GM12873 (cell line): ENCODE measurements at regions not wholly inside any gene's neighbourhood (a gene's known extent, or its start where the extent isn't known, plus 50 kb on each side); places are given as distances from the start of the nearest gene placed in this dataset.

ENCODE experiments used
- TF ChIP-seq, protein P1 (sequence below): IDR thresholded peaks from 2 replicates; pipeline ENCODE4 v1.5.1; 2012; ENCODE audit warnings: low read depth, mild to moderate bottlenecking, moderate library complexity, low read length, control low read depth; ENCODE audit not compliant: insufficient read depth; ENCODE audit errors: missing control alignments

DNA sequence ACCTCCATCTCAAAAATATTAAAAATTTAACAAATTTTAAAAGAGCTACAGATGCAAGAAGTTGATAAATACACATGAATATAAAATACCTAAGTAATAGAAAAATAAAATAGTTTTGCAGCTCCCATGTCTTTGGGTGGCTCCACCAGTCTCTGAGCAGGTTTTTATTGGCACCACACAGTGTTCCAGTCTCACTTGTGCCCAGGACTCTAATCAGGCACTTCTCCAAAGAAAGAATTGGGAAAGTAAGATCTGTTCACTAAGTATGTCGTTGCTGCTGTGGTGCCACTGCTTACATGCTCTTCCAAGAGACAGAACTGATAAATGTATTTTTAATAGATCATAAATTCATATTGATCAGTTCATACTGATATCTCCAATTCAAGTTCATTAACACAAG lies 92.5 kb upstream of the ABI3BP start:
- TF ChIP-seq, protein P1, sequence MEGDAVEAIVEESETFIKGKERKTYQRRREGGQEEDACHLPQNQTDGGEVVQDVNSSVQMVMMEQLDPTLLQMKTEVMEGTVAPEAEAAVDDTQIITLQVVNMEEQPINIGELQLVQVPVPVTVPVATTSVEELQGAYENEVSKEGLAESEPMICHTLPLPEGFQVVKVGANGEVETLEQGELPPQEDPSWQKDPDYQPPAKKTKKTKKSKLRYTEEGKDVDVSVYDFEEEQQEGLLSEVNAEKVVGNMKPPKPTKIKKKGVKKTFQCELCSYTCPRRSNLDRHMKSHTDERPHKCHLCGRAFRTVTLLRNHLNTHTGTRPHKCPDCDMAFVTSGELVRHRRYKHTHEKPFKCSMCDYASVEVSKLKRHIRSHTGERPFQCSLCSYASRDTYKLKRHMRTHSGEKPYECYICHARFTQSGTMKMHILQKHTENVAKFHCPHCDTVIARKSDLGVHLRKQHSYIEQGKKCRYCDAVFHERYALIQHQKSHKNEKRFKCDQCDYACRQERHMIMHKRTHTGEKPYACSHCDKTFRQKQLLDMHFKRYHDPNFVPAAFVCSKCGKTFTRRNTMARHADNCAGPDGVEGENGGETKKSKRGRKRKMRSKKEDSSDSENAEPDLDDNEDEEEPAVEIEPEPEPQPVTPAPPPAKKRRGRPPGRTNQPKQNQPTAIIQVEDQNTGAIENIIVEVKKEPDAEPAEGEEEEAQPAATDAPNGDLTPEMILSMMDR: no peak

DNA sequence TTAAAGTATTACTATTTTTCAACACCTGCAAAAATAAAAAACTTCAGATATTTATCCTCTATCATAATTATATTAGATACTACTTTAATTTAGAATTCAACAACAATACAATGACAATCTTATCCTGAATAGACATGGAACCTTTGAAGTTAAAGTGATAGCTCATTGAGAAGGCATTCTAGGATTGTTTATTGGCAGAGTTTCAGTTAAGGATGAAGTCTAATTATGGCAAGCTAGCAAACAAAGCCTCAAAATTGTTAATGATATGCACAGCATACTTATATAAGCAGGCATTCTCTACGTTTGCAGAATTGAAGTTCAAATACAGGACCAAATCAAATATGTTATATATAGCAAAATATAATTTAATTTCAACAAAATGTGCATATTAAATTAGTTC lies 91.2 kb upstream of the ABI3BP start:
- TF ChIP-seq, protein P1: no peak

DNA sequence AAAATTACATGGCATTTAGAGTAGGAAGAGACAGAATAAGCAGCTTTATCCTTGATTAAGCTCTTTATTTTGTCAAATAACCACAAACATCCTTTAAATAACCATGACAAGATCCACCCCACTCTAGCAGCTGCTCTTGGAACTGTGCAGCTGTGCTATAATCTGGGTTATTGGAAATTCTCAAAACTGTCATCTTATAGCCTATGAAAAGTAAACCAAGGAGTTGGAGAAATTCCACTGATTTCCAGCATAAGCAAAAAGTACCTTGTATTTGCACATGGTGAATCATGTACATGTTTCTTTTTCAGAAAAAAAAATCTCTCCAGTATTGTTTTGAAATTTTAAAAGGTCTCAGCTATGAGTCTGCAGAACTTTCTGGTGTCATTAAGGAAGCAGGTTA lies 88.8 kb upstream of the ABI3BP start:
- TF ChIP-seq, protein P1: no peak

DNA sequence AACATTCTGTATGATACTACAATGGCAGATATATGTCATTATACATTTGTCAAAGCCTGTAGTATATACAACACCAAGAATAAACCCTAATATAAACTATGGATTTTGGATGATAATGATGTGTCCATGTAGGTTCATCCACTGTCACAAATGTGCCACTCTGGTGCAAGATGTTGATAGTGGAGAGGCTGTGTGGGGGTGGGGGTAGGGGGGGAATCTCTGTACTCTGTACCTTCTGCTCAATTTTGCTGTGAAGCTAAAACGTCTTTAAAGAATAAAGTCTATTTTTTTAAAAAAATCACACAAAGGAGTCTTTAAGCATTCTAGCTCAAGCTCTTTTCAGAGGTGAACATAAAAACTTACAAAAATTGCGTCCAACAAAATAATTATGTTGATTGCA lies 88.2 kb upstream of the ABI3BP start:
- TF ChIP-seq, protein P1: no peak

DNA sequence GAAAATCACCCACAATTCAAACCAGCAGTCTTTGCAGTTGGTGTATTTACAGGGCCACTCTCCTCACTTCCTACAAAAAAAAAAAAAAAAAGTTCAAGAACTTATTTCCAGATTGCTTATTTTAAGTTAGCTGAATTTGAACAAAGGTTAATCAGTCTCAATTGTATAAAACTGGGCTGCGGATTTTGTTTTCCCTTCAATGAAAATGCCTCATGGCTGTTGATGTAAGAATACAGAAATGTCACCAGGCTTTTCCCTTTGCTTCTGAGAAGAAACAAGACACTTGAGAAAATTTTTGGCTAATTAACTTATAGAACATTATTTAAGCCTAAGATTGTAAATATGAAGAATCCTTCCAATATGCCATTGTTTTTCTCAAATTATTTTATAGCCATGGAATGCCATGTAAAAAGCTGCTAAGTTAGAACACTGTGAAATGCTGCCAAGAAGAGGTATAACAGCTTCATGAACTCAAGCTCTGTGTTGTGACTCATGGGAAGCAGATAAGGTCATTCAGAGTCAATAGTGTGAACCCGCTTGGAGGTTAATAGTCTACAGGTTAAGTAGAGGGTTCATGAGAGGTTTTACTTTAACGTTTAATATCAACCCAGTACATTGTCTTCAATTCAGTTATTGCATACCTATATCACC lies 84.3 kb upstream of the ABI3BP start:
- TF ChIP-seq, protein P1: no peak

DNA sequence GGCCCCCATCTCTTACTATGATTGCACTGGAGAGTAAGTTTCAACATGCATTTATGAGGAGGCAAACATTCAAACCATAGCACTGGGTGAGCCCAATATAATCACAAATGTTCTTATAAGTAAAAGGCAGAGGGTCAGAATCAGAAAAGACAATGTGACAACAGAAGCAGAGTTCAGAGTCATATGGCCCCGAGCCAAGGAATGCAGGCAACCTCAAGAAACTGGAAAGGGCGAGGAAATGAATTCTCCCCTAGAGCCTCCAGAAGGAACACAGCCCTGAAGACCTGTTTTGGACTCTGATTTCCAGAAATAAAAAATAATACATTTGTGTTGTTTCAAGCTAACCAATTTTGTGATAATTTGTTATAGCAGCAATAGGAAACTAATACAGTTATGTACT lies 81.3 kb upstream of the ABI3BP start:
- TF ChIP-seq, protein P1: no peak

DNA sequence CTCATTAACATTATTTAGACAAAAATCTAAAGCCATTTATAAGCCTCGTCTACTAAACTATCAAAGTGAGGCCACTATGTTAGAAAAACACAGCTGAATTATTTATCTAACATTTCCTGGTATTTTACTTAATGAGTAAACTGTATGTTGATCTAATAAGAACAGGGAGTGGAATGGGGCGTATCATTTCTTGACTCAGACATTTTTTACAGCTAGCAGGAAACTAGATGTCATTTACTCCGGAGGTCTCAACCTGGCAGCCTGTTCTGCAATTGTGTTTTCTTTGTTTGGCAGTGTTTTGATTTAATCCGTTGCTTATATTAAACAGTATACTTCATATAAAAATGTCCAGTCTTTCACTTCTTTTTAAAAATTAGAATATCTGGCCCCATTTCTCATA lies 79.1 kb upstream of the ABI3BP start:
- TF ChIP-seq, protein P1: no peak
